OCI-M2 (cell line): ENCODE measurements at regions not wholly inside any gene's neighbourhood (a gene's known extent, or its start where the extent isn't known, plus 50 kb on each side); places are given as distances from the start of the nearest gene placed in this dataset.

Source experiments
- DNase-seq: peaks from one replicate; lab custom pipeline; 2025; ENCODE audit not compliant: unreplicated experiment; lab: John Stamatoyannopoulos, UW

DNA sequence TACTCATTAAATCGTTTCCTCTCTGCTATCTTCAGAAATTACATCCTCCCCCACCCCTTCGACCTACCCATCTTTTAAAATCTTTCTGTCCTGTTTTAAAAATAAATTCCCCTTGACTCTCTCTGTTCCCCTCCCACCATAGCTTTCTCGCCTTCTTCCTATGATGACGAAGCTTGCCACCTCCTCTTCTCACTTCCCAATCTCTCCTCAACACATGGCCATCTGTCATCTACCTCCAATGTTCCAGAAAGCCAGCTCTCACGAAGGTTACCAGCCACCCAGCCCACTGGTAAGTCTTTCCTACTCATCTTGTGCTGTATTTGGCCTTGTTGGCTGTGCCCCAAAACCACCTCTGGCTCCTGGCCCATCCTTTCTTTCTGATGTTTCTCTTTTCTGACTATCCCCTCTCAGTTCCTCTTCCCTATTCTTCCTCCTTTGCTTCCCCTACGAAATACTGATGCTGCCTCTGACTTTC, 346.3 kb downstream of the ENC1 start:
- DNase-seq: no peak

DNA sequence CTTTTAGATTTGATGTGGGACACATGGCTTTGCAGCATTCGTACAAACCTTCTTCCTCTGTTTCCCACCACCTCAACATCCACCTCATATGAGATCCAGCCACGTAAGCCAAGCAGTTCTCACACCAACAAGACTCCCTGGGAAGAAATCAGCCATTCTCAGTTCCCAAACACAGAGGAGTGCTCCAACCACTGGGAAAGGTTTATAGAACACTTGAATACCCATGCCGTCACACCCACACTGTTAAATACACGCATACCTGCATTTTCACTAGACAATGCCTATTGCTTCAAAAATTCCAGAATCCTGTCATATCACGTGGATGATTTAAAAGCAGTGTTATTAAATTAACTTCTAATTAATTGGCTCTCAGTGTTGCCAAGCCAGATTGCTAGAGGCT, 347.3 kb downstream of the ENC1 start:
- DNase-seq: no peak

DNA sequence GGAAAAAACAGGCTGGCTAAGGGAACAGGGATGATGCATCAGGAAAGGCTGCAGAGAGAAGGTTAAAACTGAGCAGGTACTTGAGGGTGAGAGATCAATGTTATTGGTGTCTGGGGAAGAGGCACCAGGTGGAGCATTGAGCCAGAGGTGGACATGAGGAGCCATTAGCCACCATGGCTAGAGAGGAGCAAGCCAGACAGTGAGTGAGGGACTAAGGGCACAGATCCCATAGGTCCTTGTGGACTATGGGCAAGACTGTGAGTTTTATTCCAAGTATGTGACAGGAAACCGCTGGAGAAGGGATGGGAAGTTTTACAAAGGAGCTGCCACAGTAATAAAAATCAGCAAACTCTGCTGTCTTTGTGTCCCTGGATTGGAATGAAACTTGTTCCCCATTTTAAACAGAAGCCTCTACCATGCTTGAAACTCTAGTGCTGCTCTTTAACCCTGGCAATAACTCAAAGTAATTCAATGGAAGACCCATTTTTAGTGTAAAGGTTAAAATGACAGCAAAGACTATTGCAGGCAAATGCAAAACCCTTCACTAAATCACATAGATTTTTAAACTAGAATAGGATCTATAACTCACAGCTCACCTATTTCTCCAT, 349.8 kb downstream of the ENC1 start:
- DNase-seq: no peak

DNA sequence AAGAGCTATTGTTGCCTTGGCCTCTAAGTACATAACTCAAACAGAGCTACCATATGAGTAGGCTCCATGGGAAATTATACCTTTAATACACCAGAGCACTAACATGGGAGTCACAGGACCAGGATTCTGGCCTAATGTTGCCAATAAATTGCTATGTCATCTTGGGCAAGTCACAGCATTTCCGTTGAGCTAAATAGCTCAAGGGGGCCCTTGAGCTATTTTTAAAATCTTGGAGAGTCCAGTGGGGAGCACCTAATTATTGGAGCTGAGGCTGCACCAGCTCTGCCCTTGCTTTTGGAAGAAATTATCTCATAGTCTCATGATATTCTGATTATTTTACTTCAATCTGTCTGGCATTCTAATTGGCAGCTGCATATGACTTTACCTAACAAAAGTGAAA, 350.8 kb downstream of the ENC1 start:
- DNase-seq: no peak

DNA sequence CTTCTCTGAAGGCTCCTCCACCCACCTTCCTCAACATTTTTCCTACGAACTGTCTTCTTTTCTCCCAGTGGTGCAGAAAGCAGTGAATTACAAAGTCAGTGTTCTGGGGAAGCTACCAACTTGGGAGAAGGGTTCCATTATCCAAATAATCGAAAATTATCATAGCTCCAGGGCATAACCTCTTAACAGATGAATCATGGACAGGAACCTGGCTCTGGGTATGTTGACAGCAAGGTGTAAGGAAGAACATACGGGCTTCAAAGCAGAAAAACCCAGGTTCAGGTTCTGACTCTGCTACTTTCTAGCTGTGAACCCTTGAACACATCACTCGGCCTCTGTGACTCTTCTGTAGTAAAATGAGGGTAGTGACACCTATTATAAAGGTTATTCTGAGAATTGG, 351.3 kb downstream of the ENC1 start:
- no peak for DNase-seq

DNA sequence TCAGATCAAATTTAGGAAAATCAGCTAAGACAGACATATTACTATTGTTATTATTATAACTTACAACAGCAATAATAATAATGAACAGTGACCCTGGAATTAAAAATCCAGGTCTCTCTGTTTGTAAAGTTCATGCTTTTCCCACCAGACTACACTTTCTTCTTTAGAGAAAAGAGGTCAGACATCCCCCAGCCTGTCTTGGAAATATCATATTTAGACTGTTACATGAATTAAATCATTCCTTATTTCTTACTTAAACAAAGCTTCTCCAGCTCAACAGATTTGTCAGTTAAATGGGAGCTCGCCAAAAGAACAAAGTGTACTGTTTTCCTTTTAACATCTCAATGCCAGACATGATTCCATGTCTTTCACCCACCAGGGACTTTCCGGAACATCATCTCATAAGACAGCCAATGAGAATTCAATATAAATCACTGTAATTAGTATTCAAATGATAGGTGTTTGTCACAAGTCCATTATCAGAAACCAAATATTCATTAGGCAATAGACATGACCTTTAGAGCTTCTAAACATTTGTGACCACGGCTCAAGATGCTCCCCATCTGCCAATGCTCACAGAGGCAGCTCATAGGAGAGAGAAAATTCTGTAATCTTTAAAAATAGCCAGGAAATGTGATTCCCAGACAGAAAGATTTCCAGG, 351.9 kb downstream of the ENC1 start:
- no peak for DNase-seq

DNA sequence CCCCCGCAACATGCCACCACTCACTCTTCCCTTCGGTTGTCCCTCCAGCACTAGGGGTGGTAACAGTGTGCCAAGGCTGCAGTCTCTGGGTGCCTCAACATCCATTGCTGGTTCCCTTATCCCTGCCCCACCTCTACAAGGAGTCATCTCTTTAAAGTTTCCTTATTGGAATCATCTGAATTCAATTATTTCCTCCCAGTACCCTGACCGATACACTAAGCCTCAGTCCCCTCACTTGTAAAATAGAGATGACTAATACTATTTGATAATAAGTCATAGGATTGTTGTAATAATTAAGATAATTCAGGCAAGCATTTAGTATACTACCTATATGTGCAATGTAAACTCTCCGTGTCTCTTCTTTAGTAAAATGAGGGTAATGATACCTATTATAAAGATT, 352.5 kb downstream of the ENC1 start:
- no peak for DNase-seq

DNA sequence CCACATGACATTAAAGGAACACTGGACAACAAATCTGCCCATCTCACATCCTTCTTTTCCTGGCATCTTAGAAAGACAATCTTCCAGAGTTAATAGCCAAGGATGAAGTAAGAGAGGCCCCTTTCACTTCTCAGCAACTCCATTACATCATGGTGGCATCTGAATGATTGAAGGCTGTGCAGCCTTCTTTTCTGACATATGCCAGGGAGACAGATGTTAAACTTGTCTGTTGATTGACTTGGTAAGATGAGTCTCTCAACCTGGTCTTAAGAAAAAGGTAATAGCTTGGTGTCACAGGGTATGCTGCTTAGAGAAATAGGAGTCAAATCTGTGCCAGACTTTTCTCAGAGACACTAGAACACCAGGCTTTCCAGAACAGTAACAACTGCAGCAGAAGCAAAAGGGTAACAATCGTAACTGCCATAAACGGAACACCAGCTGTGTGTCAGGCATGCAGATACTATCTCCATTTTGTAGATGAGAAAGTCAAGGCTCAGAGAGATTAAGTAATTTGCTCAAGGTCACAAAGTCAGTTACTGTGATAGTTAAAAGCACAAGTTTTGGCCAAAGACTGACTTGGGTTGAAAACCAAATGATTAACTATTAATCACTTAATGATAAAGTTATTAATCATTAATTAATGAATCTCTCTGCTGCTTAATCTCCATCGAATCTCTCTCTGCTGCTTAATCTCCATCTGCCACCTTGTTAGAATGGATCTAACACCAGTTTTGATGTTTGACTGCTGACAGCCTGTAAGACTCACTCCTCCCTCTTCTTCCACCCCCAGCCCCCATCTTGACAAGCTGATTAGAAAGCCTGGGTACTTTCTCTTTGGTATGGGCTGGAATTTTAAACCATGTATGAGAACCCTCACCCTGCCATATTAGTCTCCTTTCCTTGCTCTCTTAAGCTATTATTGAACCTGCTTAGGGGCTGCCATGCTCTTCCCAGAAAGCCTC, 353.5 kb downstream of the ENC1 start:
- DNase-seq: no peak

DNA sequence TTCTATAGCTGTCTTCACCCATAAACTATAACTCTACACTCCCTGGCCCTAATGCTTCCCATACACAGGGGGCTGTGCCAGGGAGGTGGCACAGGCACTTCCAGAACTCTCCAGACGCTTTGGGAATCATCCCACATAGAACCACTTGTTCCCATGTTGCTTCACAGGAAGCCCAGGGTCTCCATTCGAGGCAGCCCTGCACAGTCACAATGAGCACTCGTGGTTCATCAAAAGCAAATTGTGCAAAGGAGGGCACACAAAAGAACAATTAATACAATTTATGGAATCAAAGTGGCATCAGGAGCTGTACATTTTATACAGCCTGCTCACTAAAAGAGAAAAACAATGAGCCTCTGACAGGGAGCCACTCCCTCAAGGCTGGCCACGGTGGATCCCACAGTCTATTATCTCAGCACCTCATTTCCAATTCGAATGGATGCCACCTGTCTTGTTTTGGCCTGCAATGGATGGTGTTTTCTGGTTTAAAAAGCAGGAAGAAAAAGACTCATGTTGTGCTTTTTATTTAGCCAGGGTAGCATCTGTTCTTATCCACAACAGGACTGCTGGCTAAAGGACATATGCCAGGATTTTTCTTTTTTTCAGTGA, 354.8 kb downstream of the ENC1 start:
- no peak for DNase-seq

DNA sequence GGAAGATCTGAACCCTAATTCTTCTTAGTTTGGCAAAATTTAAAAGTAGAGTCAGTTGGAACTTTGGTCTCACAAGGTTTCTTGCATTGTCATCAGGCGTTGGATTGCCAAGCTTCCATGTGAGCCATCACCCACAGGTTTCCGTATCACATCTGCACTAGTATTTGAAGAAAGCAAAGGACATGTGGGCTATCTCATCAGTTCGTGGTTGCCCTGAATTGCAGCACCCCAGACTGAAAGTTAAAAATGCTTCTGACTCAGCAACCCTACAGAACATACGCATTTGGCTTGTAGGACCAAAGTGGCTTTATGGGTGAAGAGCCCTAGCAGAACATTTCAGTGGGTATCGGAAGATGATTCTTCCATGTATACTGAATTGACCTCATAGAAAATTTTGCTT, 358.0 kb downstream of the ENC1 start:
- DNase-seq: no peak

DNA sequence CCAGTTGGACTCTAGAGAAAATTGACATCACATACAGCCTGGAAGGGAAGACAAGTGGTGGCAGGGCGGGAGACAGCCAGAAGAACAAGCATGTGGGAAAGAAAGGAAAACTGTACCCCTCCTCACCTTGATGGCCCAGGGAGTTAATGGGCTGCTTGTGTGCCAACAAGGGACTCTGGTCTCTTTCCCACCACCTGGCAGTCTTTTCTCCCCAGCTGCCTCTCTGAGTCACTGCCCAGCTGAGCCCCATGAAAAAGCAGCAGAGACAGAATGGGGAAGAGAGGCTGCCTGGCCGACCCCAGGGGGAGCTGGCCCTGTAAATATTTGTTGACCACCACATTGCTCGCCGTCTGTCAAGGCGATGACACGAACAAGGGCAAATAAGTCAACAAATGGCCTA, 359.4 kb downstream of the ENC1 start:
- DNase-seq: no peak

DNA sequence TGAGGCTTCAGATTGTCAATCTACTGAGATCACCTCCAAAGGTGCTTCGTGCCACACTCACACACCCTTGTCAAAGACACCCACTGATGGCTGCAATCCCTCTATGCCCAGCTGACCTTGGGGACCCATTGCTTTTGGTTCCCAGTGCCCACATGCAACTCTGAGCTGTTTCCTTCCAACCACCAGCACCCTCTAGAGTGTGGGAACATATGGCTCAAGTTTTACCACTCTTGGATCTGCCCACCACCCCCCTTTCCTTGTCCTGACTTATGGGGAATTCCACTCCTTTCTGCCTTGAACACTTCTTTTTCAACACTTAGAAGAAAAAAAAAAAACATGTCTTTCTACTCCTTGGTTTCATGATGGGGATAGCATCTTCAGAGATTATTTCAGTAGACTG, 360.2 kb downstream of the ENC1 start:
- no peak for DNase-seq

DNA sequence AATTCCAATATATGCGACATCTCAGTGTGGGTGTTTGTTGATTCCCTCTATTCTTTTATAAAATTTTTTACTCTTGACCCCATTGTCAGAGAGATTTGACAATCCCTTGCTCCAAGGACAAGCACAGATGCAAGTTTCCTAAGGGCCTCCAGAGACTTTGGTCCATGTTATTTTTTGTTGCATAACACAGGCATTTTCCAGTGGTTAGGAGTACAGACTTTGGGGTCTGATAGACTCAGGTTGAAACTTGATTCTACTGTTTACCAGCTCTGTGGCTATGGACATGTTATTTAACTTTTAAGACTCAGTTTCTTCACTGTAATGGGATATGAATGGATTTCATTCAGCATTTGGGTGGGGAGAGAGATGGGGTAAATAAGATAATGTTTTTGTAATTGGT, 361.3 kb downstream of the ENC1 start:
- no peak for DNase-seq

DNA sequence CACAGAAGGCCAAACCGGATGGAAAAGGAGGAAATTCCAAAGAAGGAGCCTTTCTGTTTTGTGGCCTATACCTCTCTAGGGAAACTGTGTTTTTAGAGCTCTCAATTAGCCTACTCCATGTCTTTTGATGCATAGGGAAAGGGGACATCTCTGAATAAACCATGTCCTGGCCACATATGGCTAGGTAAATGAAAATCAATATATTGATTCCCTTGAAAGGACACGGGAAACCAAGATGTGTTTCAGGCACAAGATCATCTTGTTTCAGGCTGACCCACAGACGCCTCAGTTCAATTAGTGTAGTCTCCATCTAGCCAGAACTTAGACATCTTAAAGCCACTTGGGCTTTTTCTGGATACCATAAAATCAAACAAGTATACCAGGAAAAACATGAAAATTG, 363.1 kb downstream of the ENC1 start:
- DNase-seq: no peak

DNA sequence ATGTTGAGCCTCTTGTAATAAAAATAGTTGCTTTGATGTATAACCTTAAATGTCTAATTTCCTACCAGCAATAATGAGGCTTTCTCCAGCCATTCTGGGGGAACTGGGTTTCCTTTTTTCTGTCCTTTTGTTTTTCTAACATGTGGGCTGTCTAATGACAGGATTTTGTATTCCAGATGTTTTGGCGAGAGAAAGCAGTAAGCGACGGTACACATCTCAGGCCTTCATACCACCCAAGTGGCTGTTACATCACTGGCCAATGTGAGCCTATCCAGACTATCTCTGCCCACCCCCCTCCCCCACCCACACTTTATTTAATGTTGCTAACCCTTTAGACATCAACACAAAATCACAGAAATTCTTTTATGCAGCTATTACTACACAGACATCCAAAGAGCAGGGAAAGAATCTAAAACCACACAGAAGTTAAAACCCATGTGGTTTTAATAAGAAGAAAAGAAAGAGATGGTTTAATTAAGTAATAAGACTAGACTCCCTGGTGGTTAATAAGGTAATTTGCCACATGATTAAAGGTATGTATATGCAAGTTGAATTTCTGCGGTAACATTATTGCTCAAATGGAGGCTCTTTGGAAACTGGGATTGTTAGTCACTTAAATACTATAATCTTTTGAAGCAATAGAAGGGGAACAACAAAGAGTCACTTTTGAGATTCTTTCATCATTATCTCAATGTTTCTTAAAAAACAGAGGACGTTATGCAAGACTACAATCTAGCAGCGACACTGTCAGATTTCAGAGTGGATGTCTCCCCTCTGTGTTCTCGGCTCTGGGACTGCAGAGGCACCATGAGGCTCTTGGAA, 365.1 kb downstream of the ENC1 start:
- DNase-seq: no peak

DNA sequence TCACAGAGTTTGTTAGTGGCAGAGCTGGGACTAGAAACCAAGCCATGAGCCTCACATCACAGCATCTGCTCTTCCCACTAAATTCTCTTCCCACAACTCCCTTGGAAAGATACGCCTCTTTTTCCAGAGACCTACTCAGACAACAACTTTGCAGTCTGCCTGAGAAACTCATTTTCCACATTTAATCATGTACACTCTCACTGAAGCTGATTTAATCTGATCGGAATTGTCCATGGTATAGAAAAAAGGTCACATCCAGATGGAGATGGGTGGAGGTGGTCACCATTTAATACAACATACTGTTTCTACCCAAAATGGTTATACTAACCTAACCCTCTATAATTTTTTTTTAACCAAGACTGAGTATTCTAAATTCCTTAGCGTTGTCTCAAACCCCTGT, 366.2 kb downstream of the ENC1 start:
- no peak for DNase-seq

DNA sequence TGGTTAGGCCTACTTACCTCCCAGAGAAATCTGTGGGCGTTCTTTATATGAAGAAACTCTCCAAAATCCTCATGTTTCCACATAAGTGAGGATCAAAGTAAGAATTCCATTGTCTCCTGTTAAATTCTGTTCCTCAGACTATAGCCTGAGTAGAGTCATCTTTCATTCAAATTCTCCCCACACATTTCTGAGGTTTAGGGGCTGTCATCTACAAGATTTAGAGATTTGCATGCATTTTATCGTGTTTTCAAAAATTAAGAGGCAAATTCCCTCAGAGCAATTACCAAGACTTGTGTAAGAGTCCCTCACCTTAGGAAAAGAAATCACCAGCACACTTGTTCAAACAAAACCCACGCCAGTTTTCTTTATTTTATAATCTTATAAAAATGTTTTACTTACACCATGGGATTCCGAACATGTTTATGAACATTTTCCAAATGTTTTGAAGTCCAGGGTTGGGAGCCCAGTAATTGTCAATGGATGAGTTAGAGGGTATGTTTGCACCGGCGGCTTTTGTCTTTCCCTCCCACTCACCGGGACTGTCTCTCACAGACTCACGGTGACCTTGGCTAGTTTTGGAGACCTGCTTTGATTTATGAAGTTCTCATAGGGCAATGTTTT, 367.6 kb downstream of the ENC1 start:
- DNase-seq: no peak

DNA sequence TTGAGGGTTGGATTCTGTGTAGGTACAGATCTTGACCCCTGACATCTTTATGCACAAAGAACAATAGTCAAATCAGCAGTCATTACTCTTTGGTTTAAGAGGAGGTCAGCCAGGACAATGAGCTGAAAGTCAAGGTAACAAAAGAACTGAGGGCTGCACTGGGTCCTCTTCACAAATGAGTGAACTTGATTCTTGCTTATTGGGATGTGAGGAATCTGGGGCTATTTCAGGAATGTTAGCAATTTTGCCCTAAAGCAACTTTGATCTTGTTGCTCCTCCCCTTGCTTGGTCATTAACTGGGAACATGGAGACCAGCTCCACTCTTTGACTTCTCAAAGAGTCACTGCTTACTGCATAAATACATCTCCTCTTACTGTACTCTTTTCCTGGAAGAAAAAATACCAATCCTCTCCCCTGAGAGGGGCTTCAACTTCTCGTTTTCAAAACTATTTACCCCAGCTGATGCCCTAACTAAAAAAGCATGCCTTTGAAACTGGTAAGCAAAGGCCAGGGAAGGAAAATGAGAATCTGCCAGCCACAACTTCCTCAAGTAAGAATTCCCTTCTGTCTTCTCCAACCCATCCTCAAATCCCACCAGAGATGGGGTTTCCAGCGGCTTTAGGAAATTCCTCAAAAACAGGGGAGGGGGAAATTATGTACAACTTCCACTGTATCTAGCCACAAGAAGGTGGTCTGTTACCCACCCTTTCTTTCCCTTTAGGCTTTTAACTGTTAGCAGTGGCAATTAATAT, 368.3 kb downstream of the ENC1 start:
- no peak for DNase-seq

DNA sequence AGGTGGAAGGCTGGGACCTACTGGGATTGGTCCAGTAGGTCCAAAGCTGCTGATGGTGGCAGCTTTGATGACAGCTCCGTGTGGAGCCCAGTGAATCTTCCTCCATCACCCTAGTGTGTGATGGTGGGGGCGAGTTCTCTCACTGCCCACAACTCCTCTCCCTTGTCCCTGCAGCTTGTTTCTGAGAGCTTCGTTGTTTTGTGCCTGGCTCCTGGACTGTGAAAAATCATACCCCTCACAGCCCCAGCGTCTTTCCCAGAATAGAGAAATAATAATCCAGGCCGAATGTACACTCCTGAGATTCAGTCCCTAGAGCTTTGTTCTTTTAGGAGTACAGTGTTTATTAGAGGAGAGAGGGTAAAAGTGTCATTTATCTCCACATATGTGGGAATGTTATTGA, 372.2 kb downstream of the ENC1 start:
- no peak for DNase-seq

DNA sequence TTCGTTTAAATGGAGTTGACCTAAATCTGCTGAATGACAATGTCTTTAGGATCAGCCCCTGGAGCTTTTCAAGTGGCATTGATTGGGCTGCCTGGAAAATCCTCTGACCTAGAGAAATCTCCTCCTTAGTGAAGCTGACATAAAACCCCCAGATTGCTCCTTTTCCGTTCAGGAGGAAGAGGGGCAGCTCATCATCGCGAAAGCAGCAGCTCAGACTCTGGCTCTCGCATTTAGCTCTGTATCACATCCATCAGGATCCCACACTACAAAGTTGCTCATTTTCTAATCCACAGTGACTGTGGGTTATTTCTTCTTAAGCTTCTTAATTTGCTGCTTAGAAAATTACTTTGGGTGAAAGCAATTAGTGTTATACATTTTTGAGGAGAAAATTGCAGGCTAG, 373.7 kb downstream of the ENC1 start:
- DNase-seq: no peak
